NCI-H1417 treated with DMSO at 0.1 percent for 48 hours (cell line): ENCODE measurements at regions not wholly inside any gene's neighbourhood (a gene's known extent, or its start where the extent isn't known, plus 50 kb on each side); places are given as distances from the start of the nearest gene placed in this dataset.
A peak's percentile ranks its signal among the peaks of the same experiment; 100 is the strongest.
"Not testable (repeated sequence)": the region's sequence is repeated elsewhere in the genome, so short reads cannot be mapped to it uniquely, and the experiment has no call there.

Experiments used
- DNase-seq: peaks from one replicate; lab custom pipeline; 2025; lab: John Stamatoyannopoulos, UW

DNA sequence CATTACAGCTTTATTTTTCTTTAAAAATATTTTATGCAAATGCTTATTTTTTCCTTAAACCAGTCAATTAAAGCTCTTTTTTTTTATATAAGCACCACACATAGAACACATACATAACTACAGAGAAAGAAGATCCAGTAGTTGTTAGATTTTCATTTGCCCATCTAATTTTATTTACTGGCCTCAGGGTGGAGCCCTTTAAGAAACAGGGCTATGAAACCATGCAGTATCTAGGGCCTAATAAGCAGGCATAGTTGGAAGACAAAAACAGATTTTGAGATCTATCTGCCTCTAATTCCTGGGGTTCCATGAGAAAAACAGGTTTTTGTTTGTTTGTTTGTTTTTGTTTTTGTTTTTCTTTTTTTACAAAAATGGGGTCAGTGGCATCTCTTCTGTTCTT lies 120.6 kb downstream of the BCHE start:
- no peak for DNase-seq

GRCh38 chr3:165713479-165713878 lies 123.7 kb downstream of the BCHE start:
- no peak for DNase-seq

- DNase-seq: no peak
Measured at GRCh38 chr3:165712382-165712781, 124.8 kb downstream of the BCHE start.

- no peak for DNase-seq
Measured at GRCh38 chr3:165697910-165698309, 139.3 kb downstream of the BCHE start.

GRCh38 chr3:165696496-165696895 lies 140.7 kb downstream of the BCHE start:
- DNase-seq: no peak

DNA sequence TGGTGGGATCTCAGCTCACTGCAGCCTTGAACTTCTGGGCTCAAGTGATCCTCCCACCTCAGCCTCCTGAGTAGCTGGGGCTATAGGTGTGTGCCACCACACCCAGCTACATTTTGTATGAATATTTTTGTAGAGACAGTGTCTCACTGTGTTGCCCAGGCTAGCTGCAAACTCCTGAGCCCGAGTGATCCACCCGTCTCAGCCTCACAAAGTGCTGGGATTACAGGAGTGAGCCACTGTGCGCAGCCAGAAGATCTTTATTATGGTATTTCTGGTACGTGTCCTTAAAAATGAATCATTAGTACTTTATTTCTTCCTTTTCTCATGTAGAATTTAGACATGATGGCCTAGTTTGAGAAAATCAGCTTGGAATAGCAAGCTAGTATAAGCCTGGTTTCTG lies 153.3 kb downstream of the BCHE start:
- no peak for DNase-seq

GRCh38 chr3:165682734-165683133 lies 154.5 kb downstream of the BCHE start:
- DNase-seq: no peak

DNA sequence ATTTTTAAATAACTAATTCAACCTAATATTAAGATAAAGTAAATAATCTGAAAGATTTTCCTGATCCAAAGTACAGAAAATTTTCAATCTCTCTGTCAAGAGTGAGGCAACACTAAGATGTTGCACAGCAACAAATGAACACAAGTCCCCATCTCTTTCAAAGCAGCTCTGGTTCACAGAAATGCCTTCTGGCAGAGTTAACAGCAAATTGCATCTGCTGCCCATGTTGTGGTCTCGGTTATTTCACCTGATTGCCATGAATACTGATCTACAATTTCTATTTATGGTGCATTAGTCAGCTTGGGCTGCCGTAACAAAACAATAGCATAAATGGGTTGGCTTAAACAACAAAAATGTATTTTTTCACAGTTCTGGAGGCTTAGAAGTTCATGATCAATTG lies 167.3 kb downstream of the BCHE start:
- no peak for DNase-seq

DNA sequence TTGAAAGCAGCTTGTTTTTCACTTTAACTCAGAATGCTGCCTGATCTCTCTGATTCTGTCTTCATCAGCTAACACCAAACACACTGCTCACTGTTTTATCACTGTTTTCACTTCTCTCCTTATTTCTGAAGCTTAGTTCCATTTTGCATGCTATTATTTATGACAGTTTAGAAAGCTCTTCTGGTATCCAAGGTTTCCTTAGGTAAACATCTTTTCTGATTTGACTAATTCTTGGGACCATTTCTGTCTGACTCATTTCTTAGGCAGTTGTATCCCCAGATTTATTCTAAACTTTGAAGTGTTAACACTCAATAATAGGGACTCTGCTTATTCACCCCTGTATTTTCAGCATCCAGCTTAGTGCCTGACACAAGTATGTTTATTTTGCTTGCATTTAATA lies 167.7 kb downstream of the BCHE start:
- DNase-seq: no peak

- DNase-seq: no peak
Measured at GRCh38 chr3:165667676-165668075, 169.5 kb downstream of the BCHE start.

DNA sequence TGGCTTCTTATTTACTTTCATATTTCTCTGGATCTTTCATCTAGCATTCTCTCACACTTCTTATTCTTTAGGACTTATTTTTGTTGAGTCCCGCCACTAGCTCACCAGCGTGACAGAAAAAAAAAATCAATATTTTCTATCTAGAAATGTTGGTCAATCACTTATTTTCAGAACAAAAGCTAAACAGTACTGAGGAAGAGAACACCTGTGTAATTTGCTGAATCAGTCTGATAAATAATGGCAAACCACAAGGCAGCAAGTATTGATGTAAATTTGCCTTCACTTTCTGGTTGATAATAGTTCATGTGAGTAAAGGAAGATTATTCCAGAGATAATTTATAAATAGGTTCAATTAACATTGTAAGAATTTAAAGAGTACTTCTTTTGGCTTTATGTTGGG lies 179.2 kb downstream of the BCHE start:
- DNase-seq: no peak

DNA sequence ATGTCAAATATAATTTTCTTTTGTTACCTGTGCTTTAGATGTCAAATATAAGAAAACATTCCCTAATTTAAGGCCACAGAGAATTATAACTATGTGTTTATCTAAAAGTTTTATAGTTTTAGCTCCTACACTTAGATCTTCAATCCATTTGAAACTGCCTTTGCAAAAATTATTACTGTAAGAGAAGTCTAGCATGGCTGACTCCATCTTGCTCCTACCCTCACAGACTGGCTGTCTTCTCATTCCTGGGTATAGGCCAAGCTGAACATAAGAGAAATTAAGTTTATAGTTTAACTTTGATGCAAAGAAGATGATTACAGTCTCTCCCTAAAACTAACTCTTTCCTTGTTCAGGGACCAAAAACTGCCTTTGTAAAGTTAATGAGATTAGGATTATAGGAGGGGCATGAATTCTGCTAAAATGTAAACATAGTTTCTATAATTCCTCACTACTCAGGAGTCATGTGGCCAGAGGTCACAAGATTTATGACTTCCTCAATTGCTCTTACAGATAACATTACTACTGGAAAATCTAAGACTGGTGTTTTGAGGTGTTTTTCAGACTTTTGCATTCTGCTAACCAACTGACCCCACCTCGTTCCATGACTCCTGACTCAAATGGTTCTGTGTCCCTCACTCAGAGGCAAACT lies 184.0 kb downstream of the BCHE start:
- no peak for DNase-seq

DNA sequence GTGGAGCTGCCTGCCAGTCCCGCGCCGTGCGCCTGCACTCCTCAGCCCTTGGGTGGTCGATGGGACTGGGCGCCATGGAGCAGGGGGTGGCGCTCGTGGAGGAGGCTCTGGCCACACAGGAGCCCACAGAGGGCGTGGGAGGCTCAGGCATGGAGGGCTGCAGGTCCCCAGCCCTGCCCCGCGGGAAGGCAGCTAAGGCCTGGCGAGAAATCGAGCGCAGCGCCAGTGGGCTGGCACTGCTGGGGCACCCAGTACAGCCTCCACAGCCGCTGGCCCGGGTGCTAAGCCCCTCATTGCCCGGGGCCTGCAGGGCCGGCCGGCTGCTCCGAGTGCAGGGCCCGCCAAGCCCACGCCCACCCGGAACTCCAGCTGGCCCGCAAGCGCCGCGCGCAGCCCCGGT lies 187.9 kb downstream of the BCHE start:
- not testable (repeated sequence) for DNase-seq

- DNase-seq: no peak
Measured at GRCh38 chr3:165645191-165645590, 192.0 kb downstream of the BCHE start.

- no peak for DNase-seq
Measured at GRCh38 chr3:165644331-165644730, 192.9 kb downstream of the BCHE start.

DNA sequence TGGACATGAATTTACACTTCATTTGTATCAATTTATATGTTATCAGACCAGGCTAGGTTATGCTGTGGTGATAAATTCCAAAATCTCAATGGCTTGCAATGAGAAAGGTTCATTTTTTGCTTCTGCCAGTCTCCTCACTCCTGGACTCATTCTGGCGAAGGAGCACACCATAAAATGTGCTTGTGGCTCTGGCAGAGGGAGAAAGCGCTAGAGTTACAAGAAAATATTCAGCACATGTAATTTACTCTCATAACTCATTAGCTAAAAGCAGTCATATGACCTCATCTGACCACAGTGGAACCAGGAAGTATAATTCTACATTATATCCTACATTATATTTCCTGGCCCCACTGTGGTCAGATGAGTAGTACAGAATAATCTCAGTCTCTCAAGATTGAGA lies 193.8 kb downstream of the BCHE start:
- no peak for DNase-seq

- no peak for DNase-seq
Measured at GRCh38 chr3:165642761-165643420, 194.3 kb downstream of the BCHE start.

DNA sequence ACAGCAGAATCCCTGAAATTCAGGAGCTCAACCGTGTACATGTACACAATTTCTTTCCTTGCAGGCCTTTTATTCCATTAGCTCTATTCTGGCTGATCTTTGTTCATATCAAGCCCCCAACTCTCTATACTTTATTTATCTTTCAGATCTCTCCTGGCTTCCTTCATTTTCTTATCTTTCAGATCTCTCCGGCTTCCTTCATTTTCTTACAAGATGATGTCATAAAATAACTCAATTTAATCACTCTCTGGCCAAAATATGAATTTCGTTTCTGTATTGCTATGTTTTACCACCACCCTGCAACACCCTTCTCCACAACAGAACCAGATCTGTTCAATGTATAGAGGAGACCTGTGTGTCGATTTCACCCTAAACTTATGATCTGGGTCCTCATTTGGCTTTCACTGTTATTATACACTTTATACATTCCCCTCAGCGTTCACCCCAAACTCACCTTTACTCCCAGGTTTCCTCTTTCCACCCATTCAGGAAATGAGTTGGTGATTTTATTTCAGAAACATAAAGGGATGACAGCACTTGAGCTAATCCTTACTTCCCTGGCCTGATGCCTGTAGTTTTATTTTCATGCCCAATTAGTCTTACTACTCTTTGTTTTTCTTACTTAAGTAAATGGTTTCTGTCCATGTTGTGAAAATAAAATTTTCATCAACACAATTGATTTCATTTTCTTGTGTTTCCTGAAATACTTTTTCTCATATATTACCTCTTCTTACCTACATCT lies 195.5 kb downstream of the BCHE start:
- no peak for DNase-seq

- peak; percentile 67 for DNase-seq
Measured at GRCh38 chr3:165640970-165641369, 196.3 kb downstream of the BCHE start.

DNA sequence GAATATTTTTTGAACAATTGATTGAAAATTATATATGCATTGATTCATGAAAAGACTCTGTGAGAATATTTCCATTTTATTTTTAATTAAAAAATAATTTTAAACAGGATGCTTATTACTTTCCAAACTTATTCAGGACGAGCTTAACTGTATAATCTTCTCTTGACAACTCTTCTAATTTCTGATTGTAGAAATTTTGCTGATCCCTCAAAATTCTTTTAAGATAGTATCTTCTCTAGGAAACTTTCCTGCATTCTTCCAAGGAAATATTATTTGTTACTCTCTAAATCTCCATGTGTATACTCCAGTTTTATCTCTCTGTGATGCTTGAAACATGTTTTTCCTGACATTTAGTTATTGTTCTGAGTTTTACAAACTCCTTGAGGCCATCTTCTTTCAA lies 197.2 kb downstream of the BCHE start:
- DNase-seq: no peak

DNA sequence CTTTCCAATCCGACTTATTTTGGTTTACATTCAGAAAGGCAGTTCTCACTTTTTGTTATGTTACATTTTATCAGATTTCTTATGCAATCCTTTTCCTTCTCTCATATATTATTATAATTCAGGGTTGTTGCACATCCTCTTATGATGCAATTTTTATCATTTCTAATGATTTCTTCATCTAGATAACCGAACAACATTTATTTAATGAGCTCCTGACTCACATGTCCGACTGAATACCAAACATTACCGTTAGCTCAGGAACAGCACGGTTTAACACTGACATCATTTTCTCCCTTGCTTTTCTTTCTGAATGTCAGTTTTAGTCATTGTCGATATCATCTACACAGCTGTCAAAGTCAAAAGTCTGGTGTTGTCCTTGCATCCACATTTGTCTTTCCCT lies 199.2 kb downstream of the BCHE start:
- no peak for DNase-seq

- DNase-seq: no peak
Measured at GRCh38 chr3:165636684-165637015, 200.6 kb downstream of the BCHE start.
